Cardiac fibroblast (primary cell): ENCODE measurements at regions not wholly inside any gene's neighbourhood (a gene's known extent, or its start where the extent isn't known, plus 50 kb on each side); places are given as distances from the start of the nearest gene placed in this dataset.

ENCODE experiments used
- DNase-seq, 2 donors: peaks; one replicate each; pipeline versions ENCODE4 v3.0.0 to v3.0.0-alpha.2; 2010; ENCODE audit warnings: low read depth in 2 of 2
- H3K4me3 ChIP-seq, 2 donors: replicated peaks in 1 of 2; 1 replicate in 1 of 2; 2 replicates in 1 of 2; pipeline ENCODE4 v1.5.1; 2011; ENCODE audit warnings: low read depth in 2 of 2, low read length in 2 of 2, mild to moderate bottlenecking in 2 of 2, moderate library complexity in 1 of 2
- CTCF ChIP-seq: IDR thresholded peaks from one replicate; pipeline ENCODE4 v1.5.1; 2011; ENCODE audit warnings: low read depth, mild to moderate bottlenecking, low read length, inconsistent platforms

GRCh38 chr11:37595845-37596244 lies 997.8 kb upstream of the RAG2 start:
- TF ChIP-seq CTCF = no peak
- DNase-seq = no peak
- H3K4me3 ChIP-seq = no peak overlapping the region

DNA sequence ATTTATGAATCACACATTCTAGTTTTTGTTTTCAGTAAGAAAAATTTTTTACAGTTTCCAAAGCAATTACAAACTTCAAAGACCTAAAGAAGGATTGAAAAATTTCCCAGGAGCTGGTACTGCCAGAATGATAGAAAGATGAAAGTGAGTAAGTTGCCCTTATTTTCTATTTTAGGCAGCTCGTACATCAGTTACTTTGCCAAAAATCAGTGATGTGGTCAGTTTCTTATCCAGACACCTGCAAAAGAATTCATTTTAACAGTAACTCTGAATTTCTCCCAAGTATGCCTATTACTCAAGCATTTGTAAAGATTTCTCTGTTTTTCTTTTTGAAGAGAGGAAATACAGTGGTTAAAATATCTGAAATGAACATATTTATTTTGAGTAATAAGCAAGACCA lies 976.3 kb upstream of the RAG2 start:
- no peak overlapping the region for H3K4me3 ChIP-seq
- DNase-seq = no peak
- no peak for TF ChIP-seq CTCF

- no peak for DNase-seq
- TF ChIP-seq CTCF = no peak
- no peak overlapping the region for H3K4me3 ChIP-seq
These were observed 974.6 kb upstream of the RAG2 start for GRCh38 chr11:37572491-37573171.

GRCh38 chr11:37571246-37571645 lies 973.2 kb upstream of the RAG2 start:
- no peak for DNase-seq
- no peak overlapping the region for H3K4me3 ChIP-seq
- TF ChIP-seq CTCF = no peak

GRCh38 chr11:37560991-37561390 lies 963.0 kb upstream of the RAG2 start:
- no peak for TF ChIP-seq CTCF
- no peak overlapping the region for H3K4me3 ChIP-seq
- DNase-seq = no peak

DNA sequence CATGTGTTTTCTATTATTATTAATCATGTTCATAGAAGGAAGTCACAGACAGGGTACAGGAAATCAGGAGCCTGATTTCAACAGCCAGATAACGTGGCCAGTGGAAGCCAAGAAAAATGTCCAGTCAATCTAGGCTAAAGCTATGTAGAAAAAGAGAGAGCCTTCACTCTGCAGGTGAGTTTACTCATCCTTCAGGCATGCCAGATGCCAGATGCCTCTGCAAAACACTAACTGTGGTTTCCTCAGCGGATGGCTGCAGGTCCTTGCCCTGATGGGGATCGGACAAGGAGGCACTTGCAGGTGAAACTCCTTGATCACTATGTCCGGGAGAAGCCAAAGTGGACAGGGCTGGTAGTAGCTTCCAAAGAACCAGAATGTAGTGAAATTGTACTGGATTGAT lies 962.3 kb upstream of the RAG2 start:
- no peak overlapping the region for H3K4me3 ChIP-seq
- TF ChIP-seq CTCF = no peak
- no peak for DNase-seq

- no peak for TF ChIP-seq CTCF
- H3K4me3 ChIP-seq = no peak overlapping the region
- DNase-seq = peak in 1 of 2 donors; percentile 7
These were observed 960.7 kb upstream of the RAG2 start for GRCh38 chr11:37558619-37559210.
